WERI-Rb-1 (cell line): ENCODE measurements at regions not wholly inside any gene's neighbourhood (a gene's known extent, or its start where the extent isn't known, plus 50 kb on each side); places are given as distances from the start of the nearest gene placed in this dataset.

ENCODE experiments used
- DNase-seq: peaks from one replicate; pipeline ENCODE4 v3.0.0-alpha.2; 2020
- H3K27ac ChIP-seq: fragments of 250-450 bp; sonication (Bioruptor Pico); 2 replicates; pipeline ENCODE4 v1.5.1; 2020; ENCODE audit warnings: mild to moderate bottlenecking, moderate library complexity
- H3K27me3 ChIP-seq: fragments of 250-450 bp; sonication (Bioruptor Pico); 2 replicates; pipeline ENCODE4 v1.5.1; 2021; ENCODE audit warnings: mild to moderate bottlenecking, low read depth, moderate library complexity; ENCODE audit not compliant: insufficient read depth, severe bottlenecking
- H3K36me3 ChIP-seq: fragments of 250-450 bp; sonication (Bioruptor Pico); 2 replicates; pipeline ENCODE4 v1.5.1; 2020; ENCODE audit warnings: mild to moderate bottlenecking, moderate library complexity
- H3K4me3 ChIP-seq: 2 replicates; pipeline ENCODE4 v1.5.1; 2011; ENCODE audit warnings: low read depth, mild to moderate bottlenecking, control low read depth, low read length
- H3K9me3 ChIP-seq: fragments of 250-450 bp; sonication (Bioruptor Pico); 2 replicates; pipeline ENCODE4 v1.5.1; 2021; ENCODE audit warnings: mild to moderate bottlenecking, moderate library complexity; ENCODE audit not compliant: severe bottlenecking
- TF ChIP-seq, protein P1 (sequence below): IDR thresholded peaks from 2 replicates; pipeline ENCODE4 v1.5.1; 2011; ENCODE audit warnings: low read depth, mild to moderate bottlenecking, control low read depth, inconsistent platforms, low read length

DNA sequence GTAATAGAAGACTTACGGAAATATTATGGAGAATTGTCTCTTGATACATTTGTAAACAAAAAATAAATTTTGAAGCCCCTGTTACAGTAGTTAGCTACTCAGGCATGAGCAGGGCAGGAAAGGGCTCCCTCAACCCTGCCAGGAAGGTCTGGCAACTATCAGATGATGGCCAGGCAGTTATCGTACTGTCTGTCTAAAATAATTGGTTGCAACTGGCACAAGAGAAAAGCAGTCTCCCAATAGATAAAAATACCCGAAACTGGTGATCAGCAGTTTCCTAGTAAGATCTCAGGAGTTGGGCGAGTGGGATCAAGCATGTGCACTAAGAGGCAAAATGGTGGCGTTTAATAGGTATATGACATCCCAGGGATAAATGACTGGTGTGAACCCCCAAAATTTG lies 1336.3 kb downstream of the C4orf33 start:
- Histone ChIP-seq H3K27ac (no peak overlapping the region), H3K4me3 (no peak overlapping the region), H3K9me3 (no peaks in the 10 kb centered on the region), H3K36me3 (no peaks in the 10 kb centered on the region), H3K27me3 (no peaks in the 10 kb centered on the region)
- DNase-seq: no peak
- TF ChIP-seq, protein P1, sequence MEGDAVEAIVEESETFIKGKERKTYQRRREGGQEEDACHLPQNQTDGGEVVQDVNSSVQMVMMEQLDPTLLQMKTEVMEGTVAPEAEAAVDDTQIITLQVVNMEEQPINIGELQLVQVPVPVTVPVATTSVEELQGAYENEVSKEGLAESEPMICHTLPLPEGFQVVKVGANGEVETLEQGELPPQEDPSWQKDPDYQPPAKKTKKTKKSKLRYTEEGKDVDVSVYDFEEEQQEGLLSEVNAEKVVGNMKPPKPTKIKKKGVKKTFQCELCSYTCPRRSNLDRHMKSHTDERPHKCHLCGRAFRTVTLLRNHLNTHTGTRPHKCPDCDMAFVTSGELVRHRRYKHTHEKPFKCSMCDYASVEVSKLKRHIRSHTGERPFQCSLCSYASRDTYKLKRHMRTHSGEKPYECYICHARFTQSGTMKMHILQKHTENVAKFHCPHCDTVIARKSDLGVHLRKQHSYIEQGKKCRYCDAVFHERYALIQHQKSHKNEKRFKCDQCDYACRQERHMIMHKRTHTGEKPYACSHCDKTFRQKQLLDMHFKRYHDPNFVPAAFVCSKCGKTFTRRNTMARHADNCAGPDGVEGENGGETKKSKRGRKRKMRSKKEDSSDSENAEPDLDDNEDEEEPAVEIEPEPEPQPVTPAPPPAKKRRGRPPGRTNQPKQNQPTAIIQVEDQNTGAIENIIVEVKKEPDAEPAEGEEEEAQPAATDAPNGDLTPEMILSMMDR: no peak

DNA sequence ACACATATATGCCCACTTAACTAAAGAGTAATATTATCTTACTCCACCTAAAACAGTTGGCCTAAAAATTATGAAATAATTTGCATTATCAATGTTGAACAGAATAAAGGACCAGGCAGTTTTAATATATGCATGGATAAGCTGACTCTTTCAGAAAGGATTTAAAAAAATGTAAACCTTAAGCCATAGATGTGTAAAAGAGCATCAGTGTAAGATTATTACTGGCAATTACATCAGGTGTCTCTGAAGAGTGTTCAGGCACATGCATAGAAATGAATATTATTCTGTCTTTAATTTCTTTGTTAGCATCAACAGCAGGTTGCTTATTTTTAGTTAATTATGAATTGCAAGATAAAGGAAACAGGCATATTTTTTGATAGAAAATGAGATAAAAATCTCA lies 1353.8 kb downstream of the C4orf33 start:
- H3K27me3 ChIP-seq: no peaks in the 10 kb centered on the region
- H3K9me3 ChIP-seq: no peaks in the 10 kb centered on the region
- no peaks in the 10 kb centered on the region for H3K36me3 ChIP-seq
- TF ChIP-seq, protein P1: no peak
- H3K4me3 ChIP-seq: no peak overlapping the region
- DNase-seq: no peak
- H3K27ac ChIP-seq: no peak overlapping the region

DNA sequence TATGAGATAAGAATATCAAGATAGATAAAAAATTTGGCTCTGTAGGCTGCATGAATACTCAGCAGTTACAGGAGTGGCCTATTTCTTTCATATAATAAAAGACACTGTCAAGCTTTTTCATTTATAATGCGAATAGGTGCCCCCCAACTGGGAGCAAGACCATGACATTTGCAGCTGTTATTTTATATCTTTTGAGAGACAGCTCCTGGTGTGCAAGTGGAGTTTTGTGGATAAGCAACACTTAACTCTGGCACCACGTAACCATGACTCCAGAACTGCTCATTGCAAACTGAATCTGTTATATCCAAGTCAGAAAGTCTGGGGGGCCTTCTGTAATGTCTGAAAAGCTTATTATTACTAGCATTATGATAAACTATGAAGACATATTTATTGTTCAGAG lies 1372.4 kb downstream of the C4orf33 start:
- TF ChIP-seq, protein P1: no peak
- DNase-seq: no peak
- H3K36me3 ChIP-seq: no peaks in the 10 kb centered on the region
- H3K4me3 ChIP-seq: no peak overlapping the region
- no peaks in the 10 kb centered on the region for H3K27me3 ChIP-seq
- H3K27ac ChIP-seq: no peak overlapping the region
- H3K9me3 ChIP-seq: no peaks in the 10 kb centered on the region

DNA sequence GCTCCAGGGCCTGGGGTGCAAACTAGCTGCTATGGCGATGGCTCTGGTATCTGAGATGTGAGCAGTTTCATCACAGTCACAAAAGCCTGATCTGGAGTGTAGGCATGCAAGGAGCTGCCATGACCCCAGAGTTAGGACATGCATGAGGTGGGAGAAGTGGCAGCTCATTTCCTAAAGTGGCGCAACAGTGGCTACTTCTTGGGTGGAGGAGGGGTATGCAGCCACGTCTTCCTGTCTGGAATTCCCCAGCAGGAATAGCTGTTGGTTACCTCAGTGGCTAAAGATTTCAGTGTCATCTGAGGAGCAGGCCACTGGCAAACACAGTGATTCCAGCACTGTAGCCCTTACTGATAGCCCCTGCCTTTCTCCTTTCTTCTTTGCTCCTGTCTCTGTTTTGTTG lies 1382.5 kb downstream of the C4orf33 start:
- Histone ChIP-seq H3K27me3 (no peaks in the 10 kb centered on the region), H3K36me3 (no peaks in the 10 kb centered on the region), H3K9me3 (no peaks in the 10 kb centered on the region), H3K27ac (no peak overlapping the region), H3K4me3 (no peak overlapping the region)
- TF ChIP-seq, protein P1: no peak
- no peak for DNase-seq

DNA sequence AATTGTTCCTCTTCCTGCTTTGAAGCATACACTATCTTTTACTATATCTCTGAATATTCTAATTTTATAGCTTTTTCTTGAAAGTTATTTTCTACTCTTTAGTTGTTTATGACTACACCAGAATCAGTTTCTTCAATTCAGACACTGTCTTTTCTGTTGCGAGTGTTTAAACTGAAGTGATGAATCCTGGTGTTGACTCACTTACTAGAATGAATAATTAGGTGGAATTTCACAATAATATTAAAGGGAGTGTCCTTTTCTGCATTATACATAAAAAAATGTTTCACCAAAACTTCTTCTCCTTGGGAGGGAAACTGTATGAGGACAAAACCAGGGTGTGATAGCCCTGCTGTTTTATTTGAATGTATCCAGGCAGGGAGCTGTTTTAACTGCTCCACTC lies 1383.1 kb downstream of the C4orf33 start:
- Histone ChIP-seq H3K9me3 (no peaks in the 10 kb centered on the region), H3K36me3 (no peaks in the 10 kb centered on the region), H3K27ac (no peak overlapping the region), H3K27me3 (no peaks in the 10 kb centered on the region), H3K4me3 (no peak overlapping the region)
- TF ChIP-seq, protein P1: no peak
- DNase-seq: no peak

DNA sequence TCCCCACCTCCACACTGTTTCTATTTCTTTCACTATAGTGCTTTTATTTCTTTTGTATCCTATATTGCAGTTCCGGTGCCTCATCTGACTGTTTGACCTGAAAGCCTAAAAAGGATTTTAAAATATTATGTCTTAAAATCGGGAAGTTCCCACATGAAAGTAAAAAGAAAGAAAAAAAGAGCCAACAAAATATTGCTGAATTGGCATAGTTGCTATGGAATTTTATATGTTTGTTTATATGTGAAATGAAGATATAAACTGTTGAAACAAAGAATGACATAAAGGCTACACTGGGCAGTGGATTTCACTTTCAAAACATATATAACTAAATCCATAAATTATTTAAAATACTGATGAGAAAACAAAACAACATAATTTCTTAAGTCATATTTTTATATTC lies 1383.7 kb downstream of the C4orf33 start:
- Histone ChIP-seq H3K9me3 (no peaks in the 10 kb centered on the region), H3K36me3 (no peaks in the 10 kb centered on the region), H3K27me3 (no peaks in the 10 kb centered on the region), H3K27ac (no peak overlapping the region), H3K4me3 (no peak overlapping the region)
- no peak for DNase-seq
- TF ChIP-seq, protein P1: no peak
